H1 (cell line): ENCODE measurements at regions not wholly inside any gene's neighbourhood (a gene's known extent, or its start where the extent isn't known, plus 50 kb on each side); places are given as distances from the start of the nearest gene placed in this dataset.
"Not testable (repeated sequence)": the region's sequence is repeated elsewhere in the genome, so short reads cannot be mapped to it uniquely, and the experiment has no call there.

Source experiments
- CTCF ChIA-PET: fragments of 300-600 bp; sonication (Branson Sonifier 250); formaldehyde crosslinking; loops from one replicate; lab custom pipeline; 2021; ENCODE audit not compliant: partially characterized antibody; lab: Charles Lee
- POLR2A ChIA-PET: fragments of 300-600 bp; sonication (Branson Sonifier 250); formaldehyde crosslinking; loops from one replicate; lab custom pipeline; 2021; ENCODE audit warnings: inconsistent platforms; ENCODE audit not compliant: partially characterized antibody; lab: Charles Lee
- DNase-seq, 2 experiments: peaks; one replicate each; pipeline versions ENCODE4 v3.0.0 to v3.0.0-alpha.2; 2010 to 2022; ENCODE audit warnings: low spot score in 2 of 2, low read depth in 1 of 2, mixed read lengths in 1 of 2
- FAIRE-seq: peaks from 2 replicates; lab custom pipeline; 2011; peaks lifted over from hg19 to GRCh38; lab: Jason Lieb, UNC
- H2AFZ ChIP-seq: 2 replicates; pipeline ENCODE4 v1.8.1; 2012; ENCODE audit warnings: low read length, inconsistent platforms
- H2AK5ac ChIP-seq: 2 replicates; pipeline ENCODE4 v1.6.1; 2013; ENCODE audit warnings: low read depth, low read length
- H2BK120ac ChIP-seq: replicated peaks from 2 replicates; pipeline ENCODE3; 2013; ENCODE audit warnings: low read depth, low read length, inconsistent platforms
- H2BK12ac ChIP-seq: 2 replicates; pipeline ENCODE4 v1.6.1; 2013; ENCODE audit warnings: low read depth, low read length
- H2BK15ac ChIP-seq: 2 replicates; pipeline ENCODE4 v1.6.1; 2013; ENCODE audit warnings: low read length
- H2BK20ac ChIP-seq: 2 replicates; pipeline ENCODE4 v1.6.1; 2013; ENCODE audit warnings: low read length
- H2BK5ac ChIP-seq: 2 replicates; pipeline ENCODE4 v1.6.1; 2013; ENCODE audit warnings: low read depth, low read length
- H3K14ac ChIP-seq: 2 replicates; pipeline ENCODE4 v1.6.1; 2013; ENCODE audit warnings: inconsistent platforms; ENCODE audit not compliant: insufficient read length
- H3K18ac ChIP-seq: 2 replicates; pipeline ENCODE4 v1.6.1; 2013; ENCODE audit warnings: low read length; ENCODE audit errors: extremely low read depth
- H3K23ac ChIP-seq: 2 replicates; pipeline ENCODE4 v1.6.1; 2013; ENCODE audit warnings: inconsistent platforms; ENCODE audit not compliant: insufficient read length
- H3K23me2 ChIP-seq: 2 replicates; pipeline ENCODE4 v1.6.1; 2013; ENCODE audit warnings: low read depth, low read length
- H3K27ac ChIP-seq: 2 replicates; pipeline ENCODE4 v1.6.1; 2011; ENCODE audit warnings: low read depth, low read length, inconsistent platforms
- H3K27me3 ChIP-seq, 4 experiments: replicated peaks in 1 of 4; 1 replicate in 1 of 4; 2 replicates in 3 of 4; pipeline versions ENCODE4 v1.6.1 to v1.8.1; 2011 to 2013; ENCODE audit warnings: low read length in 3 of 4, mild to moderate bottlenecking in 3 of 4, inconsistent platforms in 2 of 4, mixed read lengths in 2 of 4, moderate library complexity in 1 of 4; ENCODE audit not compliant: control insufficient read depth in 3 of 4, insufficient read depth in 3 of 4; ENCODE audit errors: extremely low read depth in 1 of 4
- H3K36me3 ChIP-seq, 4 experiments: 2 replicates each; pipeline versions ENCODE4 v1.6.1 to v1.8.1; 2011 to 2013; ENCODE audit warnings: mild to moderate bottlenecking in 4 of 4, low read length in 3 of 4, moderate library complexity in 2 of 4, control low read depth in 1 of 4, inconsistent platforms in 1 of 4; ENCODE audit not compliant: insufficient read depth in 4 of 4, control insufficient read depth in 2 of 4
- H3K4ac ChIP-seq: replicated peaks from 2 replicates; pipeline ENCODE3; 2013; ENCODE audit warnings: low read length, low read depth, mixed read lengths, inconsistent platforms; ENCODE audit not compliant: insufficient read length
- H3K4me1 ChIP-seq, 4 experiments: replicated peaks in 1 of 4; 1 replicate in 1 of 4; 2 replicates in 3 of 4; pipeline versions ENCODE4 v1.6.1 to v1.8.1; 2011 to 2013; ENCODE audit warnings: low read length in 3 of 4, inconsistent platforms in 2 of 4, mixed read lengths in 1 of 4; ENCODE audit not compliant: insufficient read depth in 4 of 4, control insufficient read depth in 3 of 4
- H3K4me2 ChIP-seq, 2 experiments: 2 replicates each; pipeline versions ENCODE4 v1.6.1 to v1.8.1; 2011 to 2013; ENCODE audit warnings: low read depth in 2 of 2, low read length in 2 of 2, control low read depth in 1 of 2, inconsistent platforms in 1 of 2, mild to moderate bottlenecking in 1 of 2; ENCODE audit not compliant: insufficient read depth in 1 of 2
- H3K4me3 ChIP-seq, 4 experiments: fragments of 200-600, 300-600 bp in 1 of 4; sonication (generic), shearing (Covaris generic), sonication (Bioruptor Twin) in 1 of 4; 2 replicates each; pipeline versions ENCODE4 v1.5.1 to v1.8.1; 2011 to 2016; ENCODE audit warnings: low read length in 4 of 4, low read depth in 3 of 4, control low read depth in 2 of 4, inconsistent platforms in 2 of 4, mild to moderate bottlenecking in 2 of 4, mixed read lengths in 1 of 4, moderate library complexity in 1 of 4; ENCODE audit not compliant: insufficient read depth in 2 of 4; ENCODE audit errors: extremely low read depth in 1 of 4
- H3K56ac ChIP-seq: replicated peaks from 2 replicates; pipeline ENCODE3; 2013; ENCODE audit warnings: low read depth, mild to moderate bottlenecking, mixed read lengths, low read length, inconsistent platforms; ENCODE audit not compliant: insufficient read length
- H3K79me1 ChIP-seq: 2 replicates; pipeline ENCODE4 v1.6.1; 2013; ENCODE audit warnings: low read depth, low read length, control low read depth
- H3K79me2 ChIP-seq, 2 experiments: 2 replicates each; pipeline versions ENCODE4 v1.6.1 to v1.8.1; 2012 to 2013; ENCODE audit warnings: low read length in 2 of 2, mild to moderate bottlenecking in 2 of 2, inconsistent platforms in 1 of 2; ENCODE audit not compliant: insufficient read depth in 2 of 2, control insufficient read depth in 1 of 2
- H3K9ac ChIP-seq, 4 experiments: replicated peaks in 1 of 4; 1 replicate in 1 of 4; 2 replicates in 3 of 4; pipeline versions ENCODE4 v1.6.1 to v1.8.1; 2011 to 2013; ENCODE audit warnings: low read depth in 3 of 4, low read length in 3 of 4, control low read depth in 2 of 4, mild to moderate bottlenecking in 2 of 4, moderate library complexity in 2 of 4, inconsistent platforms in 1 of 4; ENCODE audit errors: extremely low read depth in 1 of 4
- H3K9me3 ChIP-seq, 2 experiments: 2 replicates each; pipeline versions ENCODE4 v1.6.1 to v1.8.1; 2012 to 2013; ENCODE audit warnings: mild to moderate bottlenecking in 2 of 2, moderate library complexity in 2 of 2, control low read depth in 1 of 2, inconsistent platforms in 1 of 2, low read depth in 1 of 2, low read length in 1 of 2, mixed read lengths in 1 of 2; ENCODE audit not compliant: insufficient read depth in 2 of 2
- H4K20me1 ChIP-seq, 2 experiments: replicated peaks in 1 of 2; 2 replicates each; pipeline versions ENCODE3 to v1.8.1; 2011 to 2013; ENCODE audit warnings: inconsistent platforms in 2 of 2, low read length in 2 of 2, mild to moderate bottlenecking in 1 of 2; ENCODE audit not compliant: insufficient read depth in 2 of 2, control insufficient read depth in 1 of 2
- H4K5ac ChIP-seq: 2 replicates; pipeline ENCODE4 v1.6.1; 2013; ENCODE audit warnings: low read length, low read depth, mixed read lengths, inconsistent platforms; ENCODE audit not compliant: insufficient read length
- H4K8ac ChIP-seq: 2 replicates; pipeline ENCODE4 v1.8.0; 2013; ENCODE audit warnings: mild to moderate bottlenecking, moderate library complexity, low read length, inconsistent platforms; ENCODE audit not compliant: insufficient read depth; ENCODE audit errors: extremely low read depth
- H4K91ac ChIP-seq: replicated peaks from 2 replicates; pipeline ENCODE3; 2013; ENCODE audit warnings: low read length, mixed read lengths, inconsistent platforms; ENCODE audit not compliant: insufficient read length
- WGBS, 2 experiments: shearing (Covaris generic) in 1 of 2; methylation state at CpG; one replicate each; pipeline versions ENCODE4 v1.1.6 to v1.1.7; 2013 to 2015; ENCODE audit warnings: low lambda C conversion rate in 2 of 2, mixed read lengths in 2 of 2, inconsistent platforms in 1 of 2, low coverage in 1 of 2, missing lambda C conversion rate in 1 of 2; ENCODE audit not compliant: insufficient replicate concordance in 2 of 2, insufficient coverage in 1 of 2, insufficient read length in 1 of 2; ENCODE audit errors: extremely low coverage in 1 of 2, missing lambda C conversion rate in 1 of 2; 5-methylcytosine and 5-hydroxymethylcytosine counted together

DNA sequence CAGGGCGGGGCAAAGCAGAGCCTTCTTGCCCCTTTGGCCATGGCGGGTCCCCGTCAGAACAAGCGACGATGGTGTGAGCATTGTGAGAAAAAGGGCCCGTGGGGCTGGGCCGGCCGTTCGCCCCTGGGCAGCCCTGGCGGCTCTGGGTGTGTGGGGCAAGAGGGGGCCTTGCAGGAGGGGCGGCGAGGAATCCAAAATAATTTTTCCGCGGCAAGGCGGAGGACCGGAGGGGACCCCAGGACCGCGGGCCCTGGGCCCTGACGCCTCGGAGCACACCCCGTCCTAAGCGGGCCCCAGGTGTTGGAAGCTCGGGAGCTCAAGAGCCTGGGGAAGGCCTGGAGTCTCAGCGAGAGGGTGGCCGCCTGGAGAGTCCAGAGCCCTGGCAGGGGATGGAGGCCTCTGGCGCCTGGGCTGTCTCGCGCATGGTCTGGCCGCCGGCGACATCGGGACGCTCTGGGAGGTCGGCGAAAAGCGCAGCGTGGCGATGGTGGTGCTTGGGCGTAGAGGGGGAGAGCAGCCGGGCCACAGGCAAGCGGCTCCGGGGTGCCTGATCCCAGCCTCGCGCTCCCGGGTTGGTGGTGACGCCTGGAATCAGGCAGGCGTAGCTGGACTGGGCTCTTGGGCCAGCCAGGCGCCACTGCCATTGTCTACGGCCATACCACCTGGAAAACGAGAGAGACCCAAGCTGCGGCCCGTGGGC is 1469.9 kb downstream of the FOXD4L5 start:
- H2BK120ac ChIP-seq, POLR2A ChIA-PET, H3K4me2 ChIP-seq, H4K5ac ChIP-seq, H3K18ac ChIP-seq, H3K79me1 ChIP-seq, H2AK5ac ChIP-seq, H2BK12ac ChIP-seq, H2BK5ac ChIP-seq, H3K36me3 ChIP-seq, FAIRE-seq, H3K4me3 ChIP-seq, CTCF ChIA-PET, H3K27ac ChIP-seq, H3K4ac ChIP-seq, H3K14ac ChIP-seq, H3K56ac ChIP-seq, H3K23me2 ChIP-seq, H3K9ac ChIP-seq, DNase-seq, H4K8ac ChIP-seq, H4K20me1 ChIP-seq, H2AFZ ChIP-seq, H3K4me1 ChIP-seq, H2BK15ac ChIP-seq, H2BK20ac ChIP-seq, H4K91ac ChIP-seq, H3K23ac ChIP-seq, H3K79me2 ChIP-seq: not testable (repeated sequence)
- H3K27me3 ChIP-seq = peaks cover 7 to 25% (median 19%) of the 10 kb centered on the region in 4 experiments
- H3K9me3 ChIP-seq = peaks cover 7 to 70% of the 10 kb centered on the region in 2 experiments; a peak in 3 of 4 replicates
- 85% methylated on average over 11 of the region's 52 CpGs; no CpG with 5 or more reads in 1 of the 2 experiments for WGBS, 2 experiments
